GM12801 (cell line): ENCODE measurements at regions not wholly inside any gene's neighbourhood (a gene's known extent, or its start where the extent isn't known, plus 50 kb on each side); places are given as distances from the start of the nearest gene placed in this dataset.

ENCODE experiments used
- TF ChIP-seq, protein P1 (sequence below): IDR thresholded peaks from one replicate; pipeline ENCODE4 v1.5.1; 2011; ENCODE audit warnings: control low read depth; ENCODE audit not compliant: insufficient read length; ENCODE audit errors: extremely low read depth

DNA sequence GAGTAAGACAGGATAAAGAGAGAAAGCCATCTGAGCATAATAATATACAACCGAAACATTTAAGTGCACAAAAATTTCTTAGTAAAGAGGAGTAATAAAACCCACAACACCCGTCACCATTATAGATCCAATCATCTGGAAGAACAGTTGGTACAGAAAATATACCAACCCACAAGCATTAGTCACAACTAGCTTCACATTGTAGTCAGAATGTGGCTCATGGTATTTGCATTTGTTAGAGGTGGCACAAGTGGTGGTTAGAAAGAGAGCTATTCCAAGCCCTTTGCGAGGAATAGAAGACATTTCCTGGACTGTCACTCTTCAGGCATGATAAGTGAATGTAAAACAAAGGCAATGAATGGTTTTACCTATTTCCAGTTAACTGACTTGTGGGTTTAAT lies 677.5 kb upstream of the ST8SIA4 start:
- TF ChIP-seq, protein P1, sequence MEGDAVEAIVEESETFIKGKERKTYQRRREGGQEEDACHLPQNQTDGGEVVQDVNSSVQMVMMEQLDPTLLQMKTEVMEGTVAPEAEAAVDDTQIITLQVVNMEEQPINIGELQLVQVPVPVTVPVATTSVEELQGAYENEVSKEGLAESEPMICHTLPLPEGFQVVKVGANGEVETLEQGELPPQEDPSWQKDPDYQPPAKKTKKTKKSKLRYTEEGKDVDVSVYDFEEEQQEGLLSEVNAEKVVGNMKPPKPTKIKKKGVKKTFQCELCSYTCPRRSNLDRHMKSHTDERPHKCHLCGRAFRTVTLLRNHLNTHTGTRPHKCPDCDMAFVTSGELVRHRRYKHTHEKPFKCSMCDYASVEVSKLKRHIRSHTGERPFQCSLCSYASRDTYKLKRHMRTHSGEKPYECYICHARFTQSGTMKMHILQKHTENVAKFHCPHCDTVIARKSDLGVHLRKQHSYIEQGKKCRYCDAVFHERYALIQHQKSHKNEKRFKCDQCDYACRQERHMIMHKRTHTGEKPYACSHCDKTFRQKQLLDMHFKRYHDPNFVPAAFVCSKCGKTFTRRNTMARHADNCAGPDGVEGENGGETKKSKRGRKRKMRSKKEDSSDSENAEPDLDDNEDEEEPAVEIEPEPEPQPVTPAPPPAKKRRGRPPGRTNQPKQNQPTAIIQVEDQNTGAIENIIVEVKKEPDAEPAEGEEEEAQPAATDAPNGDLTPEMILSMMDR, result no peak

- TF ChIP-seq, protein P1, result no peak
These were observed 670.9 kb upstream of the ST8SIA4 start for GRCh38 chr5:101574017-101574416.

DNA sequence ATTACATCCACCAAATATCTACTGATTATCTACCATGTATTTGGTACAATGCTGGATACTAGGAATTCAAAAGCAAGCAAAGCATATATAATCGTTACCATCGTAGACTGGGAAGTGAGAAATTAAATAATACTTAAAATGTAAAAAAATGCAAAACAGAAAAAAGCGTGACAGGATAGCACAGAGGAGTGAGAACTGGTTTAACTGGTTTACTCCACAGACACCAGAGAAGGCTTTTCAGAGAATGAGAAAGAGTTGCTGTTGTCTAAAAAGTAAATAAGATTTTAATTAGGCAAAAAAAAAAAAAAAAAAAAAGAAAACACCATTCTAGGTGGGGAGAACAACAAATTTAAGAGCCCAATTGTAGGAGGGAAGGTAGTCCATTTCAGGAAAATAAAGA lies 657.9 kb upstream of the ST8SIA4 start:
- TF ChIP-seq, protein P1, result no peak

DNA sequence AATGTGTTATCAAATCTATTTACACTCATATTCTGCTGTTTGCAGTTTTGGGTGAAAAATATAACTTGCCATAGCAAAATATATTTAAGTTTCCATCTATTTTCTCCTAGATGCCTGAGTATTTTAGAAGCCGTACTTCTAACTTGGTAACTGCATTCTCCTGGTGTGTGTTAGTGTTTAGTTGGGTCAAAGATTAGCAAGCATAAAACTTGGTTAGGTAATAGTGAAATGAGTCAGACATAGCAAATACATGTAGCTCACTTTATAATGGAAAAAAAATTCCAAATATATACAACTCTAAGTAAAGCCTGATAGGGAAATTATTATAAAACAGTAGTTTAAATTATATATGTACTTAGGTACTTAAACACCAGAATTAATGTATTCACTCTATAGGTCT lies 640.7 kb upstream of the ST8SIA4 start:
- TF ChIP-seq, protein P1, result no peak

- TF ChIP-seq, protein P1, result no peak
These were observed 636.2 kb upstream of the ST8SIA4 start for GRCh38 chr5:101539315-101539714.

DNA sequence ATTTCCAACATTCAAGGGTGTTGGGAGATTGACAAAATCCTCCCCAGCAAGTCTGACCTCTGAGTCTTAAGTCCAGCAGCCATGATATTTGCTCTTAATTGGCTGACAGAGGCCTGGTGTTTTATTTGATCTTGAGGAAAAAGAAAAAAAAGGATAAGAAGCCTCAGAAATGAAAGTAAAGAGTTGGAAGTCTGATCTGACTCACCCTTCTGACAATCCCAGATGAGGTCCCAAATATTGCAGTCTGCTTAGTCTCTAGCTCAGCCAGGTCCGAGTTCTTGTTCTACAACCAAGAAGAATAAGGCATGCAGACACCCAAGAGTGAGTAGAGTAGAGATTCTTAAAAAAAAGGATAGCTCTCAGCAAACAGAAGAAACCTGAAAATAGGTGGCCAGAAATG lies 632.5 kb upstream of the ST8SIA4 start:
- TF ChIP-seq, protein P1, result no peak

DNA sequence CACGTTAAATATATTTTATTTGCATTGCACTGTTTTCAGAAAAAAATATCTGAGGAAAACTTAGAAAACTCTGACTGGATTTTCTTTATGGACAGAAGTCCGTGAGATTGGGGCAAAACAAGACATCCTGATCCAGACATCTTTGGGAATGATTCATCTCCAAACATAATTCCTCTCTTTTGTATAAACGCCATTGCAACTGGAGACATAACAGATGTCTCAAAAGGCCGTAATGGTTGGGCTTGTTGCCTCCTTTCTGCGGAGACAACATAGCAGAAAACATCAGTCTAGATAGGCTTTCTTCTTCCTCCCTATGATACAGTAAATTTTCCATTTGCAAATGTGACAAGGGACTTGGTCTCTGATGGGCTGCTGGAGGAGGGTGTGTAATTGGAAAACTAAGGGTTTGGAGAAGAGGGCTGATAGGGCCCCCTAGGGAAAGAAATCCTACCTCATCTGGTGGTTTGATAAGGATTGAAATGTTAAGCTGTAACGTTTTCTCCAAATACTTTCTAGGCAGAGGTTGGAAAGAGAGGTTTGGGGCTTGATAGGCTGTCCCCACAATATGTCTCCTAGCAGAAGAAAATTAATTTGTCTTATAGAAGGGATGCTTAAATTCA lies 631.5 kb upstream of the ST8SIA4 start:
- TF ChIP-seq, protein P1, result no peak

DNA sequence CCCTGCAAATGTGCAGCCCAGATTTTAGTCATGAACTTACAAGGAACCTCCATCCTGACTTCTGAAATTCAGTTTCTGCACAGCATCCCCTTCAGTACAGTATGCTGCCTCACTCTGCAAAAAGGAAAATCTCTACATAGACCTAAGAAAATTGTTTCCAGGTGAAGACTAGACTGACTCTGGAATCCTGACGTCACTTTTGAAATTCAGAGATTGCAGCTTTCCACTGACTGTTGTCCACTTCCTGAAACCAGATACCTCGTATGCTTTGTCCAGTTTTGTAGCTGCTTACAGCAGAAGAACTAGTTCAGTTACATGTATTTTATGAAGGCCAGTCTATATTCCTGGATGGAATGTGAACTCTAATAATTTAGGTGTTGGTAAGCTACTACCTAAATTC lies 629.3 kb upstream of the ST8SIA4 start:
- TF ChIP-seq, protein P1, result no peak
